ENCODE measurements at regions not wholly inside any gene's neighbourhood (a gene's known extent, or its start where the extent isn't known, plus 50 kb on each side); places are given as distances from the start of the nearest gene placed in this dataset.

DNA sequence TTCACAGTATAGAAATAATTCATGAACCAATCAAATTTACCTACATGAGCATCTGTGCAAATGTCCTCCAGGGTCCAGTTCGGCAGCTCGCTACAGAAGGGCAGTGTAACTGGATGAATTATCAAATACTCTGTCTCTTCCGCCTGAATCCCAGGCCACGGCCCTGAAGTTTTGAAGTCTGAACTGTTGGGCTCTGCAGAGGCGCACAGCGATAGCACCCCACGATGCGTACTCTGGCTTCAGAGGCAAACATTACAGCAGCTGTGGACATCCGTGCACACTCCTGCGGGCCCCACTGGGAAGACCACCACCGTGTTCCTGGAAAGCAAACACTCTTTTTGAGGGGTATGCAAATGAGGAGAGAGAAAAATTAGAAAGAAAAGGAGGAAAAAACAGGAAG lies 259.8 kb upstream of the TCERG1L start:
- H3K27ac ChIP-seq (ENCODE audit: low read length) = no peak overlapping the region
- no peak overlapping the region for H3K9ac ChIP-seq (ENCODE audit: low read length)
- no peaks in the 10 kb centered on the region for H4K20me1 ChIP-seq (ENCODE audit: insufficient read depth, low read length)
- H3K4me2 ChIP-seq (ENCODE audit: low read depth, low read length) = no peak overlapping the region
- H3K4me3 ChIP-seq (ENCODE audit: low read length) = no peak overlapping the region
- no peaks in the 10 kb centered on the region for H3K79me2 ChIP-seq (ENCODE audit: low read length)
- H3K9me3 ChIP-seq (replicated peaks; ENCODE audit: insufficient read depth, low read length) = no peaks in the 10 kb centered on the region
- H3K9me2 ChIP-seq (replicated peaks; ENCODE audit: insufficient read depth, low read length) = no peaks in the 10 kb centered on the region
- H3K36me3 ChIP-seq (replicated peaks; ENCODE audit: insufficient read depth, low read length) = no peaks in the 10 kb centered on the region
- TF ChIP-seq EZH2phosphoT487 (IDR thresholded peaks at IDR 0.05; ENCODE audit: low read length) = no peak
- TF ChIP-seq, protein P1, sequence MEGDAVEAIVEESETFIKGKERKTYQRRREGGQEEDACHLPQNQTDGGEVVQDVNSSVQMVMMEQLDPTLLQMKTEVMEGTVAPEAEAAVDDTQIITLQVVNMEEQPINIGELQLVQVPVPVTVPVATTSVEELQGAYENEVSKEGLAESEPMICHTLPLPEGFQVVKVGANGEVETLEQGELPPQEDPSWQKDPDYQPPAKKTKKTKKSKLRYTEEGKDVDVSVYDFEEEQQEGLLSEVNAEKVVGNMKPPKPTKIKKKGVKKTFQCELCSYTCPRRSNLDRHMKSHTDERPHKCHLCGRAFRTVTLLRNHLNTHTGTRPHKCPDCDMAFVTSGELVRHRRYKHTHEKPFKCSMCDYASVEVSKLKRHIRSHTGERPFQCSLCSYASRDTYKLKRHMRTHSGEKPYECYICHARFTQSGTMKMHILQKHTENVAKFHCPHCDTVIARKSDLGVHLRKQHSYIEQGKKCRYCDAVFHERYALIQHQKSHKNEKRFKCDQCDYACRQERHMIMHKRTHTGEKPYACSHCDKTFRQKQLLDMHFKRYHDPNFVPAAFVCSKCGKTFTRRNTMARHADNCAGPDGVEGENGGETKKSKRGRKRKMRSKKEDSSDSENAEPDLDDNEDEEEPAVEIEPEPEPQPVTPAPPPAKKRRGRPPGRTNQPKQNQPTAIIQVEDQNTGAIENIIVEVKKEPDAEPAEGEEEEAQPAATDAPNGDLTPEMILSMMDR (IDR thresholded peaks at IDR 0.05; ENCODE audit: low read length) = no peak
- no peak for TF ChIP-seq EZH2 (optimal IDR thresholded peaks at IDR 0.05; ENCODE audit: low read depth, low read length)
- H3K27me3 ChIP-seq (replicated peaks; ENCODE audit: insufficient read depth, low read length) = no peaks in the 10 kb centered on the region
- H3K4me1 ChIP-seq (ENCODE audit: low read length) = no peaks in the 10 kb centered on the region
- no peak for DNase-seq
- H2AFZ ChIP-seq (ENCODE audit: low read length) = no peak overlapping the region
- no peaks in the 10 kb centered on the region for H3F3A ChIP-seq (ENCODE audit: insufficient read depth, low read length)

DNA sequence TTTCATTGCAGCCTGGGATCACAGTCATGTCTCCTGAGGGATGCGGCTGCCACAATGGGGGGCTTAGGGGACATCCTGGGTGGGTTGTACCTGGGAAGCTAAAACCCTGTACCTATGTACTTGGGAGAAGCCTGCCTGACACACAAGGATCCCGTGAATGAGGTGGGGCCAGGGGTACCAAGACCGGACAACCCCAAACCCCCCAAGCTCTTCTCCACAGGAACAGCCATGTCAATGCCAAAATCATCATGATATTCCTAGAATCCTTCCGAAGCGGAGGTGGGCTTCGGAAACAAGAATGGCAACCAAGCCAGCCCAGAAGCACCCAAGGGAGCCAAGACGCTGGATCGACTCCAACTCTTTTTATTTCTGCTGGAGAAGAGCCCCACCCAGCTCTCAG lies 260.3 kb upstream of the TCERG1L start:
- Histone ChIP-seq H3K9me2 (replicated peaks; ENCODE audit: insufficient read depth, low read length) (no peaks in the 10 kb centered on the region), H2AFZ (ENCODE audit: low read length) (no peak overlapping the region), H3K27ac (ENCODE audit: low read length) (no peak overlapping the region), H3K4me3 (ENCODE audit: low read length) (no peak overlapping the region), H3K79me2 (ENCODE audit: low read length) (no peaks in the 10 kb centered on the region), H3F3A (ENCODE audit: insufficient read depth, low read length) (no peaks in the 10 kb centered on the region), H3K4me1 (ENCODE audit: low read length) (no peaks in the 10 kb centered on the region), H3K9ac (ENCODE audit: low read length) (no peak overlapping the region), H3K27me3 (replicated peaks; ENCODE audit: insufficient read depth, low read length) (no peaks in the 10 kb centered on the region), H4K20me1 (ENCODE audit: insufficient read depth, low read length) (no peaks in the 10 kb centered on the region), H3K36me3 (replicated peaks; ENCODE audit: insufficient read depth, low read length) (no peaks in the 10 kb centered on the region), H3K4me2 (ENCODE audit: low read depth, low read length) (no peak overlapping the region), H3K9me3 (replicated peaks; ENCODE audit: insufficient read depth, low read length) (no peaks in the 10 kb centered on the region)
- DNase-seq = no peak
- TF ChIP-seq EZH2phosphoT487 (IDR thresholded peaks at IDR 0.05; ENCODE audit: low read length) = no peak
- TF ChIP-seq, protein P1 (IDR thresholded peaks at IDR 0.05; ENCODE audit: low read length) = no peak
- TF ChIP-seq EZH2 (optimal IDR thresholded peaks at IDR 0.05; ENCODE audit: low read depth, low read length) = no peak

GRCh38 chr10:131573256-131573655 lies 261.7 kb upstream of the TCERG1L start:
- Histone ChIP-seq H4K20me1 (ENCODE audit: insufficient read depth, low read length) (no peaks in the 10 kb centered on the region), H3K4me1 (ENCODE audit: low read length) (no peaks in the 10 kb centered on the region), H3K27me3 (replicated peaks; ENCODE audit: insufficient read depth, low read length) (no peaks in the 10 kb centered on the region), H3K4me2 (ENCODE audit: low read depth, low read length) (no peak overlapping the region), H3K9ac (ENCODE audit: low read length) (no peak overlapping the region), H3K27ac (ENCODE audit: low read length) (no peak overlapping the region), H2AFZ (ENCODE audit: low read length) (no peak overlapping the region), H3K9me2 (replicated peaks; ENCODE audit: insufficient read depth, low read length) (no peaks in the 10 kb centered on the region), H3K9me3 (replicated peaks; ENCODE audit: insufficient read depth, low read length) (no peaks in the 10 kb centered on the region), H3K79me2 (ENCODE audit: low read length) (no peaks in the 10 kb centered on the region), H3F3A (ENCODE audit: insufficient read depth, low read length) (no peaks in the 10 kb centered on the region), H3K4me3 (ENCODE audit: low read length) (no peak overlapping the region), H3K36me3 (replicated peaks; ENCODE audit: insufficient read depth, low read length) (no peaks in the 10 kb centered on the region)
- no peak for DNase-seq
- TF ChIP-seq EZH2phosphoT487 (IDR thresholded peaks at IDR 0.05; ENCODE audit: low read length) (no peak), EZH2 (optimal IDR thresholded peaks at IDR 0.05; ENCODE audit: low read depth, low read length) (no peak)
- TF ChIP-seq, protein P1 (IDR thresholded peaks at IDR 0.05; ENCODE audit: low read length) = no peak

Measured in MM.1S (cell line).